Hepatocyte (in vitro differentiated cells): ENCODE measurements at regions not wholly inside any gene's neighbourhood (a gene's known extent, or its start where the extent isn't known, plus 50 kb on each side); places are given as distances from the start of the nearest gene placed in this dataset.

ENCODE experiments used
- EZH2 ChIP-seq: fragments of 200-600 bp; sonication (generic); IDR thresholded peaks from 2 replicates; pipeline ENCODE4 v1.6.1; 2016; ENCODE audit warnings: antibody characterized with exemption, mild to moderate bottlenecking, borderline replicate concordance
- EZH2phosphoT487 ChIP-seq: fragments of 200-600 bp; sonication (generic); IDR thresholded peaks from one replicate; pipeline ENCODE4 v1.6.1; 2018; ENCODE audit warnings: antibody characterized with exemption, mild to moderate bottlenecking, low read depth, moderate library complexity; ENCODE audit not compliant: unreplicated experiment, severe bottlenecking
- TF ChIP-seq, protein P1 (sequence below): fragments of 200-600 bp; sonication (generic); IDR thresholded peaks from 2 replicates; pipeline ENCODE4 v1.5.1; 2016; ENCODE audit warnings: antibody characterized with exemption, mild to moderate bottlenecking; ENCODE audit not compliant: poor library complexity

GRCh38 chr3:73893089-73893488 lies 268.3 kb upstream of the PDZRN3 start:
- TF ChIP-seq, protein P1, sequence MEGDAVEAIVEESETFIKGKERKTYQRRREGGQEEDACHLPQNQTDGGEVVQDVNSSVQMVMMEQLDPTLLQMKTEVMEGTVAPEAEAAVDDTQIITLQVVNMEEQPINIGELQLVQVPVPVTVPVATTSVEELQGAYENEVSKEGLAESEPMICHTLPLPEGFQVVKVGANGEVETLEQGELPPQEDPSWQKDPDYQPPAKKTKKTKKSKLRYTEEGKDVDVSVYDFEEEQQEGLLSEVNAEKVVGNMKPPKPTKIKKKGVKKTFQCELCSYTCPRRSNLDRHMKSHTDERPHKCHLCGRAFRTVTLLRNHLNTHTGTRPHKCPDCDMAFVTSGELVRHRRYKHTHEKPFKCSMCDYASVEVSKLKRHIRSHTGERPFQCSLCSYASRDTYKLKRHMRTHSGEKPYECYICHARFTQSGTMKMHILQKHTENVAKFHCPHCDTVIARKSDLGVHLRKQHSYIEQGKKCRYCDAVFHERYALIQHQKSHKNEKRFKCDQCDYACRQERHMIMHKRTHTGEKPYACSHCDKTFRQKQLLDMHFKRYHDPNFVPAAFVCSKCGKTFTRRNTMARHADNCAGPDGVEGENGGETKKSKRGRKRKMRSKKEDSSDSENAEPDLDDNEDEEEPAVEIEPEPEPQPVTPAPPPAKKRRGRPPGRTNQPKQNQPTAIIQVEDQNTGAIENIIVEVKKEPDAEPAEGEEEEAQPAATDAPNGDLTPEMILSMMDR, result no peak
- TF ChIP-seq EZH2phosphoT487 (no peak), EZH2 (no peak)
